Liver (tissue), 8 donors: ENCODE measurements at regions not wholly inside any gene's neighbourhood (a gene's known extent, or its start where the extent isn't known, plus 50 kb on each side); places are given as distances from the start of the nearest gene placed in this dataset.

Source experiments
- DNase-seq: peaks from one replicate; pipeline ENCODE4 v3.0.0-alpha.2; 2017; ENCODE audit warnings: low spot score
- H3K27ac ChIP-seq, 2 donors: one replicate each; pipeline ENCODE4 v1.7.0; 2013; ENCODE audit warnings: inconsistent platforms in 2 of 2, low read length in 2 of 2, control low read depth in 1 of 2, low read depth in 1 of 2, mild to moderate bottlenecking in 1 of 2
- H3K27me3 ChIP-seq, 4 donors: one replicate each; pipeline versions ENCODE4 v1.6.1 to v1.7.0; 2013; ENCODE audit warnings: low read length in 3 of 4, inconsistent platforms in 1 of 4, mild to moderate bottlenecking in 1 of 4, moderate library complexity in 1 of 4; ENCODE audit not compliant: control insufficient read depth in 4 of 4, insufficient read depth in 4 of 4
- H3K36me3 ChIP-seq, 4 donors: one replicate each; pipeline versions ENCODE4 v1.6.1 to v1.7.0; 2013; ENCODE audit warnings: low read length in 3 of 4, mild to moderate bottlenecking in 3 of 4, low read depth in 1 of 4, moderate library complexity in 1 of 4; ENCODE audit not compliant: control insufficient read depth in 4 of 4, insufficient read depth in 3 of 4
- H3K4me1 ChIP-seq, 4 donors: one replicate each; pipeline versions ENCODE4 v1.6.1 to v1.7.0; 2013; ENCODE audit warnings: low read length in 3 of 4, mild to moderate bottlenecking in 3 of 4, moderate library complexity in 1 of 4; ENCODE audit not compliant: control insufficient read depth in 4 of 4, insufficient read depth in 4 of 4
- H3K4me3 ChIP-seq, 3 donors: one replicate each; pipeline versions ENCODE4 v1.6.1 to v1.7.0; 2013; ENCODE audit warnings: low read length in 3 of 3, control low read depth in 1 of 3, low read depth in 1 of 3, mild to moderate bottlenecking in 1 of 3
- H3K9ac ChIP-seq, 2 donors: one replicate each; pipeline ENCODE4 v1.7.0; 2013; ENCODE audit warnings: low read length in 2 of 2, mild to moderate bottlenecking in 2 of 2, moderate library complexity in 2 of 2, control low read depth in 1 of 2, low read depth in 1 of 2
- H3K9me3 ChIP-seq, 4 donors: one replicate each; pipeline versions ENCODE4 v1.6.1 to v1.7.0; 2013; ENCODE audit warnings: low read length in 3 of 4; ENCODE audit not compliant: control insufficient read depth in 4 of 4
- ATF3 ChIP-seq: IDR thresholded peaks from 2 replicates; pipeline ENCODE4 v1.6.1; 2016; ENCODE audit warnings: antibody characterized with exemption
- CTCF ChIP-seq: fragments of 150-350 bp; IDR thresholded peaks from 2 replicates; pipeline ENCODE4 v1.5.1; 2017; ENCODE audit warnings: improper control_type of control experiment, low read depth, low read length; ENCODE audit not compliant: missing input control
- EGR1 ChIP-seq, 2 donors: IDR thresholded peaks; 2 replicates each; pipeline ENCODE4 v1.6.1; 2016 to 2018; ENCODE audit warnings: antibody characterized with exemption in 2 of 2, low read depth in 2 of 2
- FOXA1 ChIP-seq: IDR thresholded peaks from 2 replicates; pipeline ENCODE4 v1.6.1; 2016; ENCODE audit warnings: antibody characterized with exemption
- FOXA2 ChIP-seq: IDR thresholded peaks from 2 replicates; pipeline ENCODE4 v1.6.1; 2016; ENCODE audit warnings: antibody characterized with exemption
- GABPA ChIP-seq, 2 donors: IDR thresholded peaks in 1 of 2; conservative IDR thresholded peaks in 1 of 2; 2 replicates each; pipeline ENCODE4 v1.6.1; 2016; ENCODE audit warnings: antibody characterized with exemption in 2 of 2, mild to moderate bottlenecking in 1 of 2, moderate library complexity in 1 of 2
- HNF4A ChIP-seq, 2 donors: conservative IDR thresholded peaks; 2 replicates each; pipeline ENCODE4 v1.6.1; 2016; ENCODE audit warnings: antibody characterized with exemption in 2 of 2, mild to moderate bottlenecking in 2 of 2
- HNF4G ChIP-seq: IDR thresholded peaks from 2 replicates; pipeline ENCODE4 v1.6.1; 2016; ENCODE audit warnings: antibody characterized with exemption
- JUND ChIP-seq, 2 donors: IDR thresholded peaks; 2 replicates each; pipeline ENCODE4 v1.6.1; 2016; ENCODE audit warnings: antibody characterized with exemption in 2 of 2
- MAX ChIP-seq: IDR thresholded peaks from 2 replicates; pipeline ENCODE4 v1.6.1; 2016; ENCODE audit warnings: antibody characterized with exemption
- NR2F2 ChIP-seq: IDR thresholded peaks from 2 replicates; pipeline ENCODE4 v1.6.1; 2016; ENCODE audit warnings: antibody characterized with exemption
- RXRA ChIP-seq, 2 donors: IDR thresholded peaks; 2 replicates each; pipeline ENCODE4 v1.6.1; 2017 to 2018; ENCODE audit warnings: antibody characterized with exemption in 2 of 2, mild to moderate bottlenecking in 1 of 2
- SP1 ChIP-seq: IDR thresholded peaks from 2 replicates; pipeline ENCODE4 v1.6.1; 2018; ENCODE audit warnings: antibody characterized with exemption, mild to moderate bottlenecking
- TAF1 ChIP-seq: conservative IDR thresholded peaks from 2 replicates; pipeline ENCODE4 v1.6.1; 2016; ENCODE audit warnings: antibody characterized with exemption, mild to moderate bottlenecking
- YY1 ChIP-seq: IDR thresholded peaks from 2 replicates; pipeline ENCODE4 v1.6.1; 2016; ENCODE audit warnings: antibody characterized with exemption, mild to moderate bottlenecking
- WGBS: extraction: QIAGEN DNeasy Blood & Tissue Kit; methylation state at CpG from one replicate; pipeline ENCODE4 v1.1.7; 2013; 5-methylcytosine and 5-hydroxymethylcytosine counted together
- TF ChIP-seq, protein P1 (sequence below): IDR thresholded peaks from 2 replicates; pipeline ENCODE4 v1.6.1; 2016; ENCODE audit warnings: antibody characterized with exemption
- TF ChIP-seq, protein P2 (sequence below): IDR thresholded peaks from 2 replicates; pipeline ENCODE4 v1.6.1; 2016; ENCODE audit warnings: antibody characterized with exemption, mild to moderate bottlenecking
- donor health status: healthy.
- donor health status: healthy.
- donor health status: healthy.
- donor health status: healthy.
- donor health status: healthy.

- no peak for DNase-seq
- no peaks in the 10 kb centered on the region for H3K9me3 ChIP-seq
- WGBS = 76% methylated on average over 7 of the region's 7 CpGs
- H3K9ac ChIP-seq = no peak overlapping the region
- peaks cover 0 to 9% (median 0%) of the 10 kb centered on the region in 4 donors for H3K27me3 ChIP-seq
- H3K27ac ChIP-seq = no peak overlapping the region
- no peak overlapping the region for H3K4me3 ChIP-seq
- TF ChIP-seq MAX = no peak
- TF ChIP-seq SP1 = no peak
- TF ChIP-seq TAF1 = no peak
- TF ChIP-seq NR2F2 = no peak
- TF ChIP-seq JUND (IDR thresholded peaks at IDR 0.05) = no peak
- TF ChIP-seq HNF4A (conservative IDR thresholded peaks at IDR 0.05) = no peak
- TF ChIP-seq ATF3 = no peak
- no peak for TF ChIP-seq EGR1 (IDR thresholded peaks at IDR 0.05; ENCODE audit: low read depth in 2 of 2)
- no peak for TF ChIP-seq HNF4G
- no peak for TF ChIP-seq FOXA1
- TF ChIP-seq YY1 = no peak
- TF ChIP-seq, protein P1, sequence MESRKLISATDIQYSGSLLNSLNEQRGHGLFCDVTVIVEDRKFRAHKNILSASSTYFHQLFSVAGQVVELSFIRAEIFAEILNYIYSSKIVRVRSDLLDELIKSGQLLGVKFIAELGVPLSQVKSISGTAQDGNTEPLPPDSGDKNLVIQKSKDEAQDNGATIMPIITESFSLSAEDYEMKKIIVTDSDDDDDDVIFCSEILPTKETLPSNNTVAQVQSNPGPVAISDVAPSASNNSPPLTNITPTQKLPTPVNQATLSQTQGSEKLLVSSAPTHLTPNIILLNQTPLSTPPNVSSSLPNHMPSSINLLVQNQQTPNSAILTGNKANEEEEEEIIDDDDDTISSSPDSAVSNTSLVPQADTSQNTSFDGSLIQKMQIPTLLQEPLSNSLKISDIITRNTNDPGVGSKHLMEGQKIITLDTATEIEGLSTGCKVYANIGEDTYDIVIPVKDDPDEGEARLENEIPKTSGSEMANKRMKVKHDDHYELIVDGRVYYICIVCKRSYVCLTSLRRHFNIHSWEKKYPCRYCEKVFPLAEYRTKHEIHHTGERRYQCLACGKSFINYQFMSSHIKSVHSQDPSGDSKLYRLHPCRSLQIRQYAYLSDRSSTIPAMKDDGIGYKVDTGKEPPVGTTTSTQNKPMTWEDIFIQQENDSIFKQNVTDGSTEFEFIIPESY = no peak
- no peak for TF ChIP-seq CTCF
- no peak for TF ChIP-seq RXRA (IDR thresholded peaks at IDR 0.05)
- no peaks in the 10 kb centered on the region for H3K36me3 ChIP-seq
- no peaks in the 10 kb centered on the region for H3K4me1 ChIP-seq
Measured at GRCh38 chr6:4287372-4287771, 152.0 kb upstream of the ECI2 start.

- no peak for TF ChIP-seq HNF4G
- no peak for TF ChIP-seq FOXA2
- TF ChIP-seq EGR1 (IDR thresholded peaks at IDR 0.05; ENCODE audit: low read depth in 2 of 2) = no peak
- no peak for TF ChIP-seq RXRA (IDR thresholded peaks at IDR 0.05)
- no peak for TF ChIP-seq NR2F2
- no peak for TF ChIP-seq TAF1
- no peak for TF ChIP-seq SP1
- TF ChIP-seq GABPA (IDR thresholded peaks at IDR 0.05 in 1 of 2, conservative IDR thresholded peaks at IDR 0.05 in 1 of 2) = no peak
- TF ChIP-seq CTCF = no peak
- TF ChIP-seq MAX = no peak
- TF ChIP-seq, protein P2, sequence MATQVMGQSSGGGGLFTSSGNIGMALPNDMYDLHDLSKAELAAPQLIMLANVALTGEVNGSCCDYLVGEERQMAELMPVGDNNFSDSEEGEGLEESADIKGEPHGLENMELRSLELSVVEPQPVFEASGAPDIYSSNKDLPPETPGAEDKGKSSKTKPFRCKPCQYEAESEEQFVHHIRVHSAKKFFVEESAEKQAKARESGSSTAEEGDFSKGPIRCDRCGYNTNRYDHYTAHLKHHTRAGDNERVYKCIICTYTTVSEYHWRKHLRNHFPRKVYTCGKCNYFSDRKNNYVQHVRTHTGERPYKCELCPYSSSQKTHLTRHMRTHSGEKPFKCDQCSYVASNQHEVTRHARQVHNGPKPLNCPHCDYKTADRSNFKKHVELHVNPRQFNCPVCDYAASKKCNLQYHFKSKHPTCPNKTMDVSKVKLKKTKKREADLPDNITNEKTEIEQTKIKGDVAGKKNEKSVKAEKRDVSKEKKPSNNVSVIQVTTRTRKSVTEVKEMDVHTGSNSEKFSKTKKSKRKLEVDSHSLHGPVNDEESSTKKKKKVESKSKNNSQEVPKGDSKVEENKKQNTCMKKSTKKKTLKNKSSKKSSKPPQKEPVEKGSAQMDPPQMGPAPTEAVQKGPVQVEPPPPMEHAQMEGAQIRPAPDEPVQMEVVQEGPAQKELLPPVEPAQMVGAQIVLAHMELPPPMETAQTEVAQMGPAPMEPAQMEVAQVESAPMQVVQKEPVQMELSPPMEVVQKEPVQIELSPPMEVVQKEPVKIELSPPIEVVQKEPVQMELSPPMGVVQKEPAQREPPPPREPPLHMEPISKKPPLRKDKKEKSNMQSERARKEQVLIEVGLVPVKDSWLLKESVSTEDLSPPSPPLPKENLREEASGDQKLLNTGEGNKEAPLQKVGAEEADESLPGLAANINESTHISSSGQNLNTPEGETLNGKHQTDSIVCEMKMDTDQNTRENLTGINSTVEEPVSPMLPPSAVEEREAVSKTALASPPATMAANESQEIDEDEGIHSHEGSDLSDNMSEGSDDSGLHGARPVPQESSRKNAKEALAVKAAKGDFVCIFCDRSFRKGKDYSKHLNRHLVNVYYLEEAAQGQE = no peak
- no peak for TF ChIP-seq HNF4A (conservative IDR thresholded peaks at IDR 0.05)
- no peak for TF ChIP-seq JUND (IDR thresholded peaks at IDR 0.05)
- TF ChIP-seq FOXA1 = no peak
- no peaks in the 10 kb centered on the region for H3K36me3 ChIP-seq
- no peak overlapping the region for H3K9ac ChIP-seq
- WGBS = 69% methylated on average over 4 of the region's 4 CpGs
- H3K27ac ChIP-seq = no peak overlapping the region
- peaks cover 0 to 9% (median 0%) of the 10 kb centered on the region in 4 donors for H3K27me3 ChIP-seq
- H3K4me3 ChIP-seq = no peak overlapping the region
- peaks cover 0 to 7% (median 5%) of the 10 kb centered on the region in 4 donors for H3K4me1 ChIP-seq
- H3K9me3 ChIP-seq = no peaks in the 10 kb centered on the region
- DNase-seq = no peak
Measured at GRCh38 chr6:4282926-4283325, 147.6 kb upstream of the ECI2 start.
